ENCODE measurements at regions not wholly inside any gene's neighbourhood (a gene's known extent, or its start where the extent isn't known, plus 50 kb on each side); places are given as distances from the start of the nearest gene placed in this dataset.

DNA sequence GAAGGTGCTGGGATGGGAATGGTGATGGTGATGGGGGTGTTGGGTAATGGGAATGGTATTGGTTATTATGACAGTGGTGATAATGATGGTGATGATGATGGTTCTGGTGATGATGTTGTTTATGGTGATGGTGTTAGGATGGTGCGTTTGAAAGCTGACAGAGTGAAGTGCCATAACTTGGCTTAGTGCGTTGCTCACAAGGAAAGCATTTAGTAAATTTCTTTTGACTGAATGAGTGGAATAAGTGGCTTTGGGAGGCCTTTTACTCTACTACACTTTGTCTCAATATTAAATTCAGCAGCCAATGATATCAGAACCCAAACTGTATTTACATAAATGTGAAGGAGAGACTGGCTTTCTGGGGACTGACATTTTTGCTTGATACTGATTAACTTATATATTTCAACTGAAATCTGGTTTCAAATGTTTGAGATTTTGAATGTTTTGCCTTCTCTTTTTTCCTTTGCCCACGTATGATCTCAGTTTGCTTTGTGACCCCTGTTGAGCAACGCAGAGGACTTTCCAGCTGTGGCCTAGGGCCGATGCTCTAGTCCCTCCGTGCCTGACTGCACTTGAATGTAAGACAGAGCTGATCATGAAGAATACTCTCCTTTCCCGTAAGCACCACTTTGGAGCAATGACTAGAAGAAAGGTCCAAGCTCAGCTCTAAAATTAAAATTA, 128.5 kb upstream of the SH3BP4 start:
- Mint-ChIP-seq H3K4me1 (ENCODE audit: low read depth, unreplicated experiment) (no peaks in the 10 kb centered on the region), H3K36me3 (ENCODE audit: unreplicated experiment) (peaks cover 5% of the 10 kb centered on the region), H3K4me3 (ENCODE audit: unreplicated experiment) (no peak overlapping the region), H3K27me3 (ENCODE audit: unreplicated experiment) (peaks cover 1% of the 10 kb centered on the region), H3K9me3 (ENCODE audit: unreplicated experiment) (no peaks in the 10 kb centered on the region), H3K27ac (ENCODE audit: unreplicated experiment) (no peak overlapping the region)
- TF ChIP-seq CTCF (IDR thresholded peaks at IDR 0.05; ENCODE audit: partially characterized antibody, unreplicated experiment) = no peak
- no peak for DNase-seq

DNA sequence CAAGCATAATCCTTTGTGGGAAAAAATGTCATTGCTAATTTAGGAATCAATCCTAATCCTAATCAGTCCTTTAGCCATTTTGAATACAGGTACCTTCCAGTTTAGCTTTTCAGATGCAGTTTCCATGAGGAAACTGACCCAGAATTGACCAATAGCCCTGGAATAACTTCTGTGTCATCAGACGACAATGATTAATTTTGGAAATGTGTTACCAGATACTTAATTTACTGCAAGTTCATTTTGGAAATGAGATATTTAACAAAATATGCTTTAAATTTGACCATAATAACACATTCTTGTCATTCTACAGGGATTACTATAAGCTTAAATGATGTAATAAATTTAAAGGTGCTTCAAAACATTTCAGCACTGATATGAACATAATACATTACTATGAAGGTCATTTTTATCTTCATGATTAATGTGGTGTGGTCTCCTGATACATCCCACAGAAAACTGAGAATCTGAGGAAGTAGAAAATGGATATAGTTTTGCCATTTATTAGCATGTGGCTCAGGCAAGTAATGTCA, 129.8 kb upstream of the SH3BP4 start:
- H3K36me3 Mint-ChIP-seq (ENCODE audit: unreplicated experiment) = peaks cover 5% of the 10 kb centered on the region
- H3K27ac Mint-ChIP-seq (ENCODE audit: unreplicated experiment) = no peak overlapping the region
- no peaks in the 10 kb centered on the region for H3K4me1 Mint-ChIP-seq (ENCODE audit: low read depth, unreplicated experiment)

DNA sequence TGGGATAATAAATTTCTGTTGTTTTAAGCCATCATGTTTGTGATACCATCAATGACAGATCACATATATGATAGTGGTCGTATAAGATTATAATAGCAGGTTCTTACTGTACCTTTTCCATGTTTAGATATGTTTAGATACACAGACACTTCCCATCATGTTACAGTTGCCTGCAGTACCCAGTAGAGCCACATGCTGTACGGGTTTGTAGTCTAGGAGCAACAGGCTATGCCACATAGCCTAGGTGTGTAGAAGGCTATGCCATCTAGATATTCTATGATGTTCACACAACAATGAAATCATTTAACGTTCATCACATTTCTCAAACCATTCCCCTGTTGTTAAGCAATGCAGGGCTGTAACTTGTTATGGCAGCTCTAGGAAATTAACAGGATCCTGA, 132.9 kb upstream of the SH3BP4 start:
- no peak overlapping the region for H3K27ac Mint-ChIP-seq (ENCODE audit: unreplicated experiment)
- H3K4me1 Mint-ChIP-seq (ENCODE audit: low read depth, unreplicated experiment) = peaks cover 2% of the 10 kb centered on the region
- peaks cover 5% of the 10 kb centered on the region for H3K36me3 Mint-ChIP-seq (ENCODE audit: unreplicated experiment)

More for the DNA sequence above, 129.8 kb upstream of the SH3BP4 start:
- Mint-ChIP-seq H3K9me3 (ENCODE audit: unreplicated experiment) (no peaks in the 10 kb centered on the region), H3K4me3 (ENCODE audit: unreplicated experiment) (no peak overlapping the region), H3K27me3 (ENCODE audit: unreplicated experiment) (peaks cover 1% of the 10 kb centered on the region)
- no peak for DNase-seq
- TF ChIP-seq CTCF (IDR thresholded peaks at IDR 0.05; ENCODE audit: partially characterized antibody, unreplicated experiment) = no peak

GRCh38 chr2:234816491-234816890, 135.3 kb upstream of the SH3BP4 start:
- DNase-seq = no peak
- Mint-ChIP-seq H3K27me3 (ENCODE audit: unreplicated experiment) (no peaks in the 10 kb centered on the region), H3K4me3 (ENCODE audit: unreplicated experiment) (no peak overlapping the region), H3K4me1 (ENCODE audit: low read depth, unreplicated experiment) (peaks cover 2% of the 10 kb centered on the region), H3K27ac (ENCODE audit: unreplicated experiment) (no peak overlapping the region), H3K36me3 (ENCODE audit: unreplicated experiment) (peaks cover 5% of the 10 kb centered on the region), H3K9me3 (ENCODE audit: unreplicated experiment) (no peaks in the 10 kb centered on the region)
- TF ChIP-seq CTCF (IDR thresholded peaks at IDR 0.05; ENCODE audit: partially characterized antibody, unreplicated experiment) = no peak

More for the DNA sequence above, 132.9 kb upstream of the SH3BP4 start:
- H3K9me3 Mint-ChIP-seq (ENCODE audit: unreplicated experiment) = no peaks in the 10 kb centered on the region
- H3K4me3 Mint-ChIP-seq (ENCODE audit: unreplicated experiment) = no peak overlapping the region
- TF ChIP-seq CTCF (IDR thresholded peaks at IDR 0.05; ENCODE audit: partially characterized antibody, unreplicated experiment) = no peak
- H3K27me3 Mint-ChIP-seq (ENCODE audit: unreplicated experiment) = peaks cover 1% of the 10 kb centered on the region
- no peak for DNase-seq

GRCh38 chr2:234816056-234816455, 135.8 kb upstream of the SH3BP4 start:
- H3K27ac Mint-ChIP-seq (ENCODE audit: unreplicated experiment) = no peak overlapping the region
- no peaks in the 10 kb centered on the region for H3K9me3 Mint-ChIP-seq (ENCODE audit: unreplicated experiment)
- peaks cover 2% of the 10 kb centered on the region for H3K4me1 Mint-ChIP-seq (ENCODE audit: low read depth, unreplicated experiment)
- no peak for TF ChIP-seq CTCF (IDR thresholded peaks at IDR 0.05; ENCODE audit: partially characterized antibody, unreplicated experiment)
- no peaks in the 10 kb centered on the region for H3K27me3 Mint-ChIP-seq (ENCODE audit: unreplicated experiment)
- no peak for DNase-seq
- H3K4me3 Mint-ChIP-seq (ENCODE audit: unreplicated experiment) = no peak overlapping the region
- H3K36me3 Mint-ChIP-seq (ENCODE audit: unreplicated experiment) = peaks cover 3% of the 10 kb centered on the region

Data from glutamatergic neuron (in vitro differentiated cells).